Adrenal gland (tissue), 5 donors: ENCODE measurements at regions not wholly inside any gene's neighbourhood (a gene's known extent, or its start where the extent isn't known, plus 50 kb on each side); places are given as distances from the start of the nearest gene placed in this dataset.

Experiments used
- CTCF ChIP-seq, 6 experiments: fragments of 450-650 bp in 4 of 6; fragments of 200-600 bp in 2 of 6; sonication (generic) in 1 of 6; IDR thresholded peaks; 1 replicate in 5 of 6; 2 replicates in 1 of 6; pipeline versions ENCODE4 v1.5.1 to v1.8.0; 2016 to 2021; ENCODE audit warnings: antibody characterized with exemption in 6 of 6, mild to moderate bottlenecking in 2 of 6, moderate library complexity in 1 of 6
- POLR2A ChIP-seq, 2 donors: fragments of 450-650 bp; IDR thresholded peaks; one replicate each; pipeline ENCODE4 v1.6.1; 2017; ENCODE audit warnings: antibody characterized with exemption in 2 of 2, mild to moderate bottlenecking in 2 of 2, moderate library complexity in 1 of 2
- donor health status: DM: no; HTN: no; CAD: no.

GRCh38 chr1:208537198-208537597, 293.0 kb upstream of the PLXNA2 start:
- no peak for TF ChIP-seq POLR2A (IDR thresholded peaks at IDR 0.05)
- no peak for TF ChIP-seq CTCF (IDR thresholded peaks at IDR 0.05)
